GM18907 (cell line): ENCODE measurements at regions not wholly inside any gene's neighbourhood (a gene's known extent, or its start where the extent isn't known, plus 50 kb on each side); places are given as distances from the start of the nearest gene placed in this dataset.

ENCODE experiments used
- ATAC-seq: cut with Tn5 transposase; IDR thresholded peaks from one replicate; pipeline ENCODE4 v1.9.1; 2021; ENCODE audit warnings: mild to moderate bottlenecking, moderate library complexity; ENCODE audit not compliant: unreplicated experiment

GRCh38 chr4:38189445-38189844 is 229.2 kb downstream of the PTTG2 start:
- ATAC-seq: no peak

- no peak for ATAC-seq
Measured at GRCh38 chr4:38190717-38191178, 230.6 kb downstream of the PTTG2 start.

- no peak for ATAC-seq
Measured at GRCh38 chr4:38192516-38192915, 232.3 kb downstream of the PTTG2 start.

GRCh38 chr4:38193236-38193863 is 233.2 kb downstream of the PTTG2 start:
- ATAC-seq: no peak

GRCh38 chr4:38194047-38194602 is 233.9 kb downstream of the PTTG2 start:
- no peak for ATAC-seq

GRCh38 chr4:38195486-38195885 is 235.3 kb downstream of the PTTG2 start:
- no peak for ATAC-seq

- no peak for ATAC-seq
Measured at GRCh38 chr4:38195911-38196310, 235.7 kb downstream of the PTTG2 start.

- ATAC-seq: no peak
Measured at GRCh38 chr4:38202242-38202641, 242.0 kb downstream of the PTTG2 start.

- no peak for ATAC-seq
Measured at GRCh38 chr4:38203609-38204008, 243.4 kb downstream of the PTTG2 start.

GRCh38 chr4:38204339-38205035 is 244.3 kb downstream of the PTTG2 start:
- no peak for ATAC-seq

- ATAC-seq: no peak
Measured at GRCh38 chr4:38205261-38205660, 245.1 kb downstream of the PTTG2 start.

- ATAC-seq: no peak
Measured at GRCh38 chr4:38207110-38207457, 246.9 kb downstream of the PTTG2 start.

- no peak for ATAC-seq
Measured at GRCh38 chr4:38209654-38210053, 249.5 kb downstream of the PTTG2 start.

GRCh38 chr4:38210396-38211114 is 250.4 kb downstream of the PTTG2 start:
- no peak for ATAC-seq

GRCh38 chr4:38211885-38212284 is 251.7 kb downstream of the PTTG2 start:
- no peak for ATAC-seq

- ATAC-seq: no peak
Measured at GRCh38 chr4:38213083-38213805, 253.0 kb downstream of the PTTG2 start.

- ATAC-seq: no peak
Measured at GRCh38 chr4:38222892-38223291, 262.7 kb downstream of the PTTG2 start.

- ATAC-seq: no peak
Measured at GRCh38 chr4:38223306-38223705, 263.1 kb downstream of the PTTG2 start.

- no peak for ATAC-seq
Measured at GRCh38 chr4:38223782-38224236, 263.6 kb downstream of the PTTG2 start.

- ATAC-seq: no peak
Measured at GRCh38 chr4:38224850-38225249, 264.7 kb downstream of the PTTG2 start.

GRCh38 chr4:38226170-38226569 is 266.0 kb downstream of the PTTG2 start:
- ATAC-seq: no peak
